HEK293 (cell line): ENCODE measurements at regions not wholly inside any gene's neighbourhood (a gene's known extent, or its start where the extent isn't known, plus 50 kb on each side); places are given as distances from the start of the nearest gene placed in this dataset.

ENCODE experiments used
- CTCF ChIA-PET: fragments of 350-600 bp; formaldehyde crosslinking; extraction: SDS; loops from one replicate; lab custom pipeline; 2021; ENCODE audit warnings: antibody characterized with exemption; lab: Yijun Ruan, JAX
- POLR2A ChIA-PET: fragments of 300-600 bp; formaldehyde crosslinking; extraction: SDS; loops from one replicate; lab custom pipeline; 2020; ENCODE audit warnings: antibody characterized with exemption, inconsistent platforms; lab: Yijun Ruan, JAX
- H3K27ac ChIP-seq: fragments of 200-500 bp; sonication (Bioruptor generic); 2 replicates; pipeline ENCODE4 v1.5.1; 2014; ENCODE audit warnings: low read depth, low read length, control low read depth, inconsistent platforms; ENCODE audit errors: extremely low read depth
- H3K36me3 ChIP-seq, 2 experiments: fragments of 200-500 bp in 1 of 2; sonication (Bioruptor generic) in 1 of 2; 1 replicate in 1 of 2; 2 replicates in 1 of 2; pipeline ENCODE4 v1.5.1; 2014 to 2017; ENCODE audit warnings: inconsistent platforms in 2 of 2, low read length in 2 of 2; ENCODE audit not compliant: control insufficient read depth in 2 of 2, insufficient read depth in 1 of 2
- H3K4me1 ChIP-seq: fragments of 200-500 bp; sonication (Bioruptor generic); 2 replicates; pipeline ENCODE4 v1.5.1; 2014; ENCODE audit warnings: mild to moderate bottlenecking, low read length, inconsistent platforms; ENCODE audit not compliant: control insufficient read depth, insufficient read depth
- H3K4me3 ChIP-seq: 2 replicates; pipeline ENCODE4 v1.5.1; 2011; ENCODE audit warnings: low read depth, mild to moderate bottlenecking, control low read depth, low read length, moderate library complexity
- H3K9me3 ChIP-seq: fragments of 200-500 bp; sonication (Bioruptor generic); 2 replicates; pipeline ENCODE4 v1.5.1; 2014; ENCODE audit warnings: low read depth, low read length, inconsistent platforms; ENCODE audit not compliant: control insufficient read depth, insufficient read depth
- BCL11B ChIP-seq: fragments of 450-650 bp; formaldehyde crosslinking; IDR thresholded peaks from 2 replicates; pipeline ENCODE4 v1.5.1; 2016; ENCODE audit warnings: low read depth, missing biosample characterization, missing genetic modification characterization
- GLI2 ChIP-seq: fragments of 450-650 bp; formaldehyde crosslinking; IDR thresholded peaks from 2 replicates; pipeline ENCODE4; 2017; ENCODE audit warnings: missing biosample characterization, missing genetic modification characterization, low read depth, borderline replicate concordance
- GLIS2 ChIP-seq: fragments of 450-650 bp; formaldehyde crosslinking; IDR thresholded peaks from 2 replicates; pipeline ENCODE4 v1.5.1; 2016; ENCODE audit warnings: missing biosample characterization, missing genetic modification characterization
- HOXA7 ChIP-seq: sonication (generic); formaldehyde crosslinking; IDR thresholded peaks from 2 replicates; pipeline ENCODE4 v1.8.1; 2022; ENCODE audit warnings: missing genetic modification reagents, borderline replicate concordance
- KLF16 ChIP-seq: fragments of 450-650 bp; formaldehyde crosslinking; IDR thresholded peaks from 2 replicates; pipeline ENCODE4 v1.5.1; 2017; ENCODE audit warnings: missing biosample characterization, missing genetic modification characterization
- PATZ1 ChIP-seq: fragments of 450-650 bp; formaldehyde crosslinking; IDR thresholded peaks from 2 replicates; pipeline ENCODE4 v1.5.1; 2016; ENCODE audit warnings: missing biosample characterization, missing genetic modification characterization
- ZBTB20 ChIP-seq: fragments of 450-650 bp; formaldehyde crosslinking; IDR thresholded peaks from 2 replicates; pipeline ENCODE4 v1.5.1; 2016; ENCODE audit warnings: missing biosample characterization, missing genetic modification characterization
- ZBTB6 ChIP-seq: fragments of 450-650 bp; formaldehyde crosslinking; IDR thresholded peaks from 2 replicates; pipeline ENCODE4 v1.5.1; 2017; ENCODE audit warnings: missing biosample characterization, missing genetic modification characterization
- ZFP3 ChIP-seq: fragments of 450-650 bp; formaldehyde crosslinking; IDR thresholded peaks from 2 replicates; pipeline ENCODE4 v1.5.1; 2016; ENCODE audit warnings: low read depth, missing biosample characterization, missing genetic modification characterization
- ZFP37 ChIP-seq: fragments of 450-650 bp; formaldehyde crosslinking; IDR thresholded peaks from 2 replicates; pipeline ENCODE4 v1.5.1; 2016; ENCODE audit warnings: missing biosample characterization, missing genetic modification characterization
- ZNF10 ChIP-seq: fragments of 450-650 bp; formaldehyde crosslinking; IDR thresholded peaks from 2 replicates; pipeline ENCODE4 v1.5.1; 2017; ENCODE audit warnings: missing biosample characterization, missing genetic modification characterization
- ZNF184 ChIP-seq: fragments of 450-650 bp; IDR thresholded peaks from 2 replicates; pipeline ENCODE4 v1.5.1; 2018; ENCODE audit warnings: missing biosample characterization, mild to moderate bottlenecking, missing genetic modification characterization
- ZNF19 ChIP-seq: fragments of 450-650 bp; formaldehyde crosslinking; IDR thresholded peaks from 2 replicates; pipeline ENCODE4; 2016; ENCODE audit warnings: missing biosample characterization, missing genetic modification characterization, low read depth
- ZNF416 ChIP-seq: fragments of 450-650 bp; formaldehyde crosslinking; IDR thresholded peaks from 2 replicates; pipeline ENCODE4 v1.5.1; 2016; ENCODE audit warnings: missing biosample characterization, missing genetic modification characterization
- ZNF433 ChIP-seq: fragments of 450-650 bp; formaldehyde crosslinking; IDR thresholded peaks from 2 replicates; pipeline ENCODE4 v1.5.1; 2016; ENCODE audit warnings: missing biosample characterization, missing genetic modification characterization, low read depth
- ZNF529 ChIP-seq: fragments of 450-650 bp; formaldehyde crosslinking; IDR thresholded peaks from 2 replicates; pipeline ENCODE4 v1.5.1; 2017; ENCODE audit warnings: missing genetic modification characterization, missing biosample characterization; ENCODE audit not compliant: insufficient replicate concordance
- ZNF558 ChIP-seq: fragments of 450-650 bp; formaldehyde crosslinking; IDR thresholded peaks from 2 replicates; pipeline ENCODE4 v1.5.1; 2016; ENCODE audit warnings: missing biosample characterization, missing genetic modification characterization
- ZNF585B ChIP-seq: fragments of 450-650 bp; formaldehyde crosslinking; IDR thresholded peaks from 2 replicates; pipeline ENCODE4 v1.5.1; 2016; ENCODE audit warnings: missing biosample characterization, missing genetic modification characterization
- ZNF621 ChIP-seq: fragments of 450-650 bp; formaldehyde crosslinking; IDR thresholded peaks from 2 replicates; pipeline ENCODE4 v1.5.1; 2017; ENCODE audit warnings: missing biosample characterization, missing genetic modification characterization
- ZNF654 ChIP-seq: fragments of 450-650 bp; formaldehyde crosslinking; IDR thresholded peaks from 2 replicates; pipeline ENCODE4 v1.5.1; 2016; ENCODE audit warnings: low read depth, missing biosample characterization, missing genetic modification characterization
- ZNF660 ChIP-seq: fragments of 450-650 bp; IDR thresholded peaks from 2 replicates; pipeline ENCODE4 v1.5.1; 2018; ENCODE audit warnings: missing biosample characterization, mild to moderate bottlenecking, missing genetic modification characterization
- ZNF670 ChIP-seq: fragments of 450-650 bp; formaldehyde crosslinking; IDR thresholded peaks from 2 replicates; pipeline ENCODE4 v1.5.1; 2016; ENCODE audit warnings: missing biosample characterization, missing genetic modification characterization, low read depth
- ZNF830 ChIP-seq: fragments of 450-650 bp; IDR thresholded peaks from 2 replicates; pipeline ENCODE4 v1.5.0; 2018; ENCODE audit warnings: missing biosample characterization, missing genetic modification characterization, low read depth, mild to moderate bottlenecking, moderate library complexity
- ZNF843 ChIP-seq: fragments of 450-650 bp; formaldehyde crosslinking; IDR thresholded peaks from 2 replicates; pipeline ENCODE4 v1.5.1; 2016; ENCODE audit warnings: missing biosample characterization, missing genetic modification characterization
- ZXDB ChIP-seq: fragments of 450-650 bp; formaldehyde crosslinking; IDR thresholded peaks from 2 replicates; pipeline ENCODE4 v1.5.1; 2016; ENCODE audit warnings: missing biosample characterization, missing genetic modification characterization
- TF ChIP-seq, protein P1 (sequence below): fragments of 450-650 bp; formaldehyde crosslinking; IDR thresholded peaks from 2 replicates; pipeline ENCODE4 v1.5.1; 2016; ENCODE audit warnings: missing biosample characterization, missing genetic modification characterization
- TF ChIP-seq, protein P2 (sequence below): fragments of 450-650 bp; formaldehyde crosslinking; IDR thresholded peaks from 2 replicates; pipeline ENCODE4 v1.5.1; 2016; ENCODE audit warnings: missing biosample characterization, missing genetic modification characterization
- TF ChIP-seq, protein P3 (sequence below): fragments of 450-650 bp; formaldehyde crosslinking; IDR thresholded peaks from 2 replicates; pipeline ENCODE4 v1.5.1; 2016; ENCODE audit warnings: missing biosample characterization, missing genetic modification characterization
- TF ChIP-seq, protein P4 (sequence below): fragments of 450-650 bp; formaldehyde crosslinking; IDR thresholded peaks from 2 replicates; pipeline ENCODE4 v1.5.1; 2016; ENCODE audit warnings: missing biosample characterization, missing genetic modification characterization

- ChIA-PET POLR2A (no interaction called here), CTCF (interaction anchor here (0.6 kb wide), 1 partner anchor 394 kb away, joined by 3 read pairs; no protein-coding TSS in a partner anchor)
- H3K27ac ChIP-seq: no peak overlapping the region
- TF ChIP-seq ZNF670 (tag by site-specific recombination) (no peak), ZNF830 (no peak), ZFP3 (tag by site-specific recombination) (no peak), ZNF558 (tag by site-specific recombination) (no peak), ZNF184 (tag by site-specific recombination) (no peak), ZNF529 (no peak), ZNF416 (tag by site-specific recombination) (no peak), ZNF654 (tag by site-specific recombination) (no peak), GLI2 (no peak), ZNF433 (tag by site-specific recombination) (no peak), ZNF843 (tag by site-specific recombination) (no peak), KLF16 (no peak), ZBTB6 (tag by site-specific recombination) (no peak)
- TF ChIP-seq, protein P1, sequence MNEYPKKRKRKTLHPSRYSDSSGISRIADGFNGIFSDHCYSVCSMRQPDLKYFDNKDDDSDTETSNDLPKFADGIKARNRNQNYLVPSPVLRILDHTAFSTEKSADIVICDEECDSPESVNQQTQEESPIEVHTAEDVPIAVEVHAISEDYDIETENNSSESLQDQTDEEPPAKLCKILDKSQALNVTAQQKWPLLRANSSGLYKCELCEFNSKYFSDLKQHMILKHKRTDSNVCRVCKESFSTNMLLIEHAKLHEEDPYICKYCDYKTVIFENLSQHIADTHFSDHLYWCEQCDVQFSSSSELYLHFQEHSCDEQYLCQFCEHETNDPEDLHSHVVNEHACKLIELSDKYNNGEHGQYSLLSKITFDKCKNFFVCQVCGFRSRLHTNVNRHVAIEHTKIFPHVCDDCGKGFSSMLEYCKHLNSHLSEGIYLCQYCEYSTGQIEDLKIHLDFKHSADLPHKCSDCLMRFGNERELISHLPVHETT (tag by site-specific recombination): no peak
- TF ChIP-seq, protein P2, sequence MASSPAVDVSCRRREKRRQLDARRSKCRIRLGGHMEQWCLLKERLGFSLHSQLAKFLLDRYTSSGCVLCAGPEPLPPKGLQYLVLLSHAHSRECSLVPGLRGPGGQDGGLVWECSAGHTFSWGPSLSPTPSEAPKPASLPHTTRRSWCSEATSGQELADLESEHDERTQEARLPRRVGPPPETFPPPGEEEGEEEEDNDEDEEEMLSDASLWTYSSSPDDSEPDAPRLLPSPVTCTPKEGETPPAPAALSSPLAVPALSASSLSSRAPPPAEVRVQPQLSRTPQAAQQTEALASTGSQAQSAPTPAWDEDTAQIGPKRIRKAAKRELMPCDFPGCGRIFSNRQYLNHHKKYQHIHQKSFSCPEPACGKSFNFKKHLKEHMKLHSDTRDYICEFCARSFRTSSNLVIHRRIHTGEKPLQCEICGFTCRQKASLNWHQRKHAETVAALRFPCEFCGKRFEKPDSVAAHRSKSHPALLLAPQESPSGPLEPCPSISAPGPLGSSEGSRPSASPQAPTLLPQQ (tag by site-specific recombination): no peak
- TF ChIP-seq, protein P3, sequence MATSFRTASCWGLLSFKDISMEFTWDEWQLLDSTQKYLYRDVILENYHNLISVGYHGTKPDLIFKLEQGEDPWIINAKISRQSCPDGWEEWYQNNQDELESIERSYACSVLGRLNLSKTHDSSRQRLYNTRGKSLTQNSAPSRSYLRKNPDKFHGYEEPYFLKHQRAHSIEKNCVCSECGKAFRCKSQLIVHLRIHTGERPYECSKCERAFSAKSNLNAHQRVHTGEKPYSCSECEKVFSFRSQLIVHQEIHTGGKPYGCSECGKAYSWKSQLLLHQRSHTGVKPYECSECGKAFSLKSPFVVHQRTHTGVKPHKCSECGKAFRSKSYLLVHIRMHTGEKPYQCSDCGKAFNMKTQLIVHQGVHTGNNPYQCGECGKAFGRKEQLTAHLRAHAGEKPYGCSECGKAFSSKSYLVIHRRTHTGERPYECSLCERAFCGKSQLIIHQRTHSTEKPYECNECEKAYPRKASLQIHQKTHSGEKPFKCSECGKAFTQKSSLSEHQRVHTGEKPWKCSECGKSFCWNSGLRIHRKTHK: no peak
- no peaks in the 10 kb centered on the region for H3K36me3 ChIP-seq
- no peaks in the 10 kb centered on the region for H3K4me1 ChIP-seq
- no peak overlapping the region for H3K4me3 ChIP-seq
- H3K9me3 ChIP-seq: no peaks in the 10 kb centered on the region
Measured at GRCh38 chr3:148551767-148552260, 145.9 kb upstream of the AGTR1 start.

- TF ChIP-seq BCL11B (tag by site-specific recombination) (no peak), ZNF19 (no peak), ZNF621 (tag by site-specific recombination) (no peak), ZNF10 (tag by site-specific recombination) (no peak), HOXA7 (no peak), GLIS2 (no peak), ZNF585B (tag by site-specific recombination) (no peak), ZNF660 (tag by site-specific recombination) (no peak), ZBTB20 (tag by site-specific recombination) (no peak), PATZ1 (no peak), ZXDB (no peak), ZFP37 (tag by site-specific recombination) (no peak)
- TF ChIP-seq, protein P4, sequence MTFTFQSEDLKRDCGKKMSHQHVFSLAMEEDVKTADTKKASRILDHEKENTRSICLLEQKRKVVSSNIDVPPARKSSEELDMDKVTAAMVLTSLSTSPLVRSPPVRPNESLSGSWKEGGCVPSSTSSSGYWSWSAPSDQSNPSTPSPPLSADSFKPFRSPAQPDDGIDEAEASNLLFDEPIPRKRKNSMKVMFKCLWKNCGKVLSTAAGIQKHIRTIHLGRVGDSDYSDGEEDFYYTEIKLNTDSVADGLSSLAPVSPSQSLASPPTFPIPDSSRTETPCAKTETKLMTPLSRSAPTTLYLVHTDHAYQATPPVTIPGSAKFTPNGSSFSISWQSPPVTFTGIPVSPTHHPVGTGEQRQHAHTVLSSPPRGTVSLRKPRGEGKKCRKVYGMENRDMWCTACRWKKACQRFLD: no peak
- CTCF ChIA-PET: interaction anchor here (0.8 kb wide), 1 partner anchor 37 kb away, joined by 3 read pairs; no protein-coding TSS in a partner anchor
- no peak overlapping the region for H3K4me3 ChIP-seq
- H3K36me3 ChIP-seq: no peaks in the 10 kb centered on the region
- no peaks in the 10 kb centered on the region for H3K9me3 ChIP-seq
- POLR2A ChIA-PET: no interaction called here
- no peaks in the 10 kb centered on the region for H3K4me1 ChIP-seq
- no peak overlapping the region for H3K27ac ChIP-seq
Measured at GRCh38 chr3:148554367-148554766, 143.3 kb upstream of the AGTR1 start.
